ENCODE measurements at regions not wholly inside any gene's neighbourhood (a gene's known extent, or its start where the extent isn't known, plus 50 kb on each side); places are given as distances from the start of the nearest gene placed in this dataset.
"Not testable (repeated sequence)": the region's sequence is repeated elsewhere in the genome, so short reads cannot be mapped to it uniquely, and the experiment has no call there.

GRCh38 chr18:35905436-35905835, 67.0 kb upstream of the RMP24 start:
- Histone ChIP-seq H3K36me3 (no peaks in the 10 kb centered on the region), H3K27me3 (no peaks in the 10 kb centered on the region), H3K27ac (no peak overlapping the region), H3K4me1 (no peaks in the 10 kb centered on the region), H3K4me3 (no peak overlapping the region), H3K9me3 (peaks cover 0 to 1% of the 10 kb centered on the region in 2 donors)
- no peak for TF ChIP-seq CTCF (IDR thresholded peaks at IDR 0.05)
- ATAC-seq (no peak), DNase-seq (no peak)
- intact Hi-C loops (cut with DNase I) = no loop called here

- H3K27ac ChIP-seq; H3K36me3 ChIP-seq; intact Hi-C loops (cut with DNase I): not testable (repeated sequence)
Observed at GRCh38 chr18:35906291-35906690, 66.2 kb upstream of the RMP24 start.

GRCh38 chr18:35910327-35910726, 62.2 kb upstream of the RMP24 start:
- Histone ChIP-seq H3K27me3 (no peaks in the 10 kb centered on the region), H3K27ac (no peak overlapping the region), H3K9me3 (no peaks in the 10 kb centered on the region), H3K36me3 (no peaks in the 10 kb centered on the region), H3K4me3 (no peak overlapping the region), H3K4me1 (no peaks in the 10 kb centered on the region)
- intact Hi-C loops (cut with DNase I) = no loop called here
- no peak for DNase-seq
- no peak for TF ChIP-seq CTCF (IDR thresholded peaks at IDR 0.05)
- ATAC-seq = no peak

More at GRCh38 chr18:35906291-35906690, 66.2 kb upstream of the RMP24 start:
- not testable (repeated sequence) for H3K9me3 ChIP-seq, H3K4me3 ChIP-seq, H3K27me3 ChIP-seq, H3K4me1 ChIP-seq, ATAC-seq, DNase-seq

GRCh38 chr18:35912332-35912731, 60.1 kb upstream of the RMP24 start:
- ATAC-seq = no peak

GRCh38 chr18:35915056-35915455, 57.4 kb upstream of the RMP24 start:
- H3K4me1 ChIP-seq = no peaks in the 10 kb centered on the region
- intact Hi-C loops (cut with DNase I) = no loop called here
- H3K9me3 ChIP-seq = no peaks in the 10 kb centered on the region
- H3K36me3 ChIP-seq = no peaks in the 10 kb centered on the region
- no peak overlapping the region for H3K4me3 ChIP-seq
- no peak overlapping the region for H3K27ac ChIP-seq
- ATAC-seq (no peak), DNase-seq (no peak)
- peaks cover 0 to 7% of the 10 kb centered on the region in 2 donors for H3K27me3 ChIP-seq
- no peak for TF ChIP-seq CTCF (IDR thresholded peaks at IDR 0.05)

More at GRCh38 chr18:35912332-35912731, 60.1 kb upstream of the RMP24 start:
- Histone ChIP-seq H3K27me3 (no peaks in the 10 kb centered on the region), H3K4me3 (no peak overlapping the region), H3K36me3 (no peaks in the 10 kb centered on the region), H3K27ac (no peak overlapping the region), H3K9me3 (no peaks in the 10 kb centered on the region), H3K4me1 (no peaks in the 10 kb centered on the region)
- intact Hi-C loops (cut with DNase I) = no loop called here
- TF ChIP-seq CTCF (IDR thresholded peaks at IDR 0.05) = no peak
- no peak for DNase-seq

GRCh38 chr18:35917043-35917442, 55.4 kb upstream of the RMP24 start:
- Histone ChIP-seq H3K36me3 (no peaks in the 10 kb centered on the region), H3K27me3 (peaks cover 0 to 7% of the 10 kb centered on the region in 2 donors), H3K4me1 (no peaks in the 10 kb centered on the region), H3K9me3 (no peaks in the 10 kb centered on the region), H3K4me3 (no peak overlapping the region), H3K27ac (no peak overlapping the region)
- ATAC-seq (no peak), DNase-seq (no peak)
- TF ChIP-seq CTCF (IDR thresholded peaks at IDR 0.05) = no peak
- intact Hi-C loops (cut with DNase I) = no loop called here
